VCaP (cell line): ENCODE measurements at regions not wholly inside any gene's neighbourhood (a gene's known extent, or its start where the extent isn't known, plus 50 kb on each side); places are given as distances from the start of the nearest gene placed in this dataset.

Experiments
- H3K27ac ChIP-seq: fragments of 450-650 bp; 2 replicates; pipeline ENCODE4 v1.5.1; 2017
- CTCF ChIP-seq: fragments of 450-650 bp; conservative IDR thresholded peaks from 2 replicates; pipeline ENCODE4 v1.5.1; 2017; ENCODE audit warnings: mild to moderate bottlenecking, moderate library complexity

- H3K27ac ChIP-seq = no peak overlapping the region
- TF ChIP-seq CTCF = no peak
Measured at GRCh38 chr12:63075376-63076060, 75.5 kb downstream of the AVPR1A start.

GRCh38 chr12:63070709-63071108 is 80.3 kb downstream of the AVPR1A start:
- TF ChIP-seq CTCF = no peak
- H3K27ac ChIP-seq = no peak overlapping the region

- H3K27ac ChIP-seq = no peak overlapping the region
- no peak for TF ChIP-seq CTCF
Measured at GRCh38 chr12:63069860-63070617, 81.0 kb downstream of the AVPR1A start.

- H3K27ac ChIP-seq = no peak overlapping the region
- peak; percentile 83 for TF ChIP-seq CTCF
Measured at GRCh38 chr12:63068857-63069442, 82.1 kb downstream of the AVPR1A start.

- H3K27ac ChIP-seq = peak overlapping the region; percentile 3; the same call in 1 of the 2 replicates
- TF ChIP-seq CTCF = no peak
Measured at GRCh38 chr12:63066782-63067181, 84.2 kb downstream of the AVPR1A start.

GRCh38 chr12:63066136-63066535 is 84.9 kb downstream of the AVPR1A start:
- H3K27ac ChIP-seq = no peak overlapping the region; the same call in 1 of the 2 replicates
- no peak for TF ChIP-seq CTCF

GRCh38 chr12:63064080-63064479 is 86.9 kb downstream of the AVPR1A start:
- H3K27ac ChIP-seq = peak overlapping the region; percentile 20
- TF ChIP-seq CTCF = no peak
